Activated CD8-positive, alpha-beta T cell treated with anti-CD3 and anti-CD28 coated beads, Interleukin-2, amount 10 ng/mL, durations not matched to agents 7 days and 5 days (primary cell): ENCODE measurements at regions not wholly inside any gene's neighbourhood (a gene's known extent, or its start where the extent isn't known, plus 50 kb on each side); places are given as distances from the start of the nearest gene placed in this dataset.

ENCODE experiments used
- ATAC-seq: fragments of 150-1000 bp; cut with Tn5 transposase; one replicate; pipeline ENCODE4 v1.10.0; 2021; ENCODE audit warnings: moderate library complexity
- CTCF ChIA-PET: fragments of 350-600 bp; sonication (Branson Sonifier 250); formaldehyde crosslinking; loops from one replicate; lab custom pipeline; 2021; ENCODE audit warnings: antibody characterized with exemption; lab: Charles Lee
- POLR2A ChIA-PET: fragments of 350-600 bp; sonication (Branson Sonifier 250); formaldehyde crosslinking; loops from one replicate; lab custom pipeline; 2021; ENCODE audit warnings: antibody characterized with exemption; lab: Charles Lee
- DNase-seq: peaks from one replicate; pipeline ENCODE4 v3.0.0-alpha.2; 2020
- H3K27ac Mint-ChIP-seq: one replicate; pipeline ENCODE4 v1.8.0; 2021; ENCODE audit warnings: mild to moderate bottlenecking, mixed read lengths
- H3K27me3 Mint-ChIP-seq: one replicate; pipeline ENCODE4 v1.8.0; 2021; ENCODE audit warnings: low read depth, mixed read lengths
- H3K36me3 Mint-ChIP-seq: one replicate; pipeline ENCODE4 v1.8.0; 2021; ENCODE audit warnings: low read depth, mixed read lengths
- H3K4me1 Mint-ChIP-seq: one replicate; pipeline ENCODE4 v1.8.0; 2021; ENCODE audit warnings: low read depth, mixed read lengths
- H3K4me3 Mint-ChIP-seq: one replicate; pipeline ENCODE4 v1.8.0; 2021; ENCODE audit warnings: mild to moderate bottlenecking, mixed read lengths
- H3K9me3 Mint-ChIP-seq: one replicate; pipeline ENCODE4 v1.8.0; 2022; ENCODE audit warnings: mixed read lengths; ENCODE audit not compliant: insufficient read depth

GRCh38 chr11:122165607-122166371, 49.8 kb upstream of the BLID start:
- CTCF ChIA-PET = interaction anchor here (1.4 kb wide), 1 partner anchor 37 kb away, joined by 4 read pairs; no protein-coding TSS in a partner anchor
- Mint-ChIP-seq H3K27ac (no peak overlapping the region), H3K36me3 (no peaks in the 10 kb centered on the region)

More at GRCh38 chr11:122165607-122166371, 49.8 kb upstream of the BLID start:
- no peaks in the 10 kb centered on the region for H3K4me1 Mint-ChIP-seq
- H3K27me3 Mint-ChIP-seq = no peaks in the 10 kb centered on the region
- H3K4me3 Mint-ChIP-seq = no peak overlapping the region
- H3K9me3 Mint-ChIP-seq = no peaks in the 10 kb centered on the region
- ATAC-seq = no peak
- POLR2A ChIA-PET = no interaction called here
- DNase-seq = no peak
